Transverse colon (tissue), 4 donors: ENCODE measurements at regions not wholly inside any gene's neighbourhood (a gene's known extent, or its start where the extent isn't known, plus 50 kb on each side); places are given as distances from the start of the nearest gene placed in this dataset.
A peak's percentile ranks its signal among the peaks of the same experiment; 100 is the strongest.
"Not testable (repeated sequence)": the region's sequence is repeated elsewhere in the genome, so short reads cannot be mapped to it uniquely, and the experiment has no call there.

Source experiments
- DNase-seq: peaks from one replicate; pipeline ENCODE4 v3.0.0-alpha.2; 2019
- H3K27ac ChIP-seq, 4 donors: fragments of 200-600 bp; sonication (generic); 2 replicates each; pipeline ENCODE4 v1.5.1; 2016 to 2018; ENCODE audit warnings: inconsistent platforms in 4 of 4
- H3K27me3 ChIP-seq: fragments of 200-600 bp; sonication (generic); 2 replicates; pipeline ENCODE4 v1.5.1; 2017; ENCODE audit warnings: inconsistent platforms
- H3K36me3 ChIP-seq, 4 donors: fragments of 200-600 bp; sonication (generic); 2 replicates each; pipeline ENCODE4 v1.5.1; 2017 to 2019; ENCODE audit warnings: inconsistent platforms in 4 of 4
- H3K4me1 ChIP-seq, 4 donors: fragments of 200-600 bp; sonication (generic); 2 replicates each; pipeline ENCODE4 v1.5.1; 2017 to 2020; ENCODE audit warnings: inconsistent platforms in 4 of 4
- H3K4me3 ChIP-seq, 4 donors: fragments of 200-600 bp; sonication (generic); 1 replicate in 1 of 4; 2 replicates in 3 of 4; pipeline versions ENCODE4 v1.5.1 to v1.6.1; 2017 to 2019; ENCODE audit warnings: inconsistent platforms in 4 of 4
- H3K9me3 ChIP-seq, 2 donors: fragments of 200-600 bp; sonication (generic); 2 replicates each; pipeline ENCODE4 v1.5.1; 2017 to 2019; ENCODE audit warnings: inconsistent platforms in 2 of 2
- CTCF ChIP-seq, 5 experiments: fragments of 200-600 bp in 3 of 5; fragments of 450-650 bp in 2 of 5; sonication (generic) in 3 of 5; IDR thresholded peaks; 1 replicate in 2 of 5; 2 replicates in 3 of 5; pipeline ENCODE4 v1.5.1; 2016 to 2017; ENCODE audit warnings: antibody characterized with exemption in 5 of 5, inconsistent platforms in 3 of 5, mild to moderate bottlenecking in 2 of 5, moderate library complexity in 1 of 5
- EP300 ChIP-seq: sonication (generic); formaldehyde crosslinking; IDR thresholded peaks from one replicate; pipeline ENCODE4 v1.6.1; 2017; ENCODE audit warnings: antibody characterized with exemption, low read depth
- POLR2A ChIP-seq: fragments of 450-650 bp; IDR thresholded peaks from one replicate; pipeline ENCODE4 v1.6.1; 2016; ENCODE audit warnings: antibody characterized with exemption, mild to moderate bottlenecking, moderate library complexity
- POLR2AphosphoS5 ChIP-seq, 3 donors: sonication (generic); formaldehyde crosslinking; IDR thresholded peaks; one replicate each; pipeline ENCODE4 v1.6.1; 2016; ENCODE audit warnings: antibody characterized with exemption in 3 of 3
- WGBS, 2 donors: methylation state at CpG; one replicate each; pipeline ENCODE4 v1.1.5; 2018; ENCODE audit warnings: low coverage in 1 of 2; 5-methylcytosine and 5-hydroxymethylcytosine counted together
- in situ Hi-C, 4 donors: fragments of 200-750 bp; cut with MboI; loops; one replicate each; pipeline versions ENCODE4 v1.15.0 to v1.15.1; 2017; ENCODE audit warnings: low sequenced_read_pairs in 3 of 4, low pct_ligation_motif_present in 1 of 4, low pct_unique_long_range_greater_than_20kb in 1 of 4
- intact Hi-C: fragments of 100-400 bp; cut with DNase I; formaldehyde crosslinking; loops from one replicate; pipeline ENCODE4 v1.15.1; 2023; ENCODE audit warnings: low total_unique reads

- H3K36me3 ChIP-seq, result no peaks in the 10 kb centered on the region
- intact Hi-C loops, result no loop called here
- WGBS, 2 donors, result 85% methylated on average over 3 of the region's 3 CpGs; no CpG with 5 or more reads in 1 of the 2 donors
- no peak overlapping the region for H3K4me3 ChIP-seq
- DNase-seq, result no peak
- TF ChIP-seq CTCF (IDR thresholded peaks at IDR 0.05) (no peak), POLR2AphosphoS5 (IDR thresholded peaks at IDR 0.05) (no peak), EP300 (no peak), POLR2A (no peak)
- no peaks in the 10 kb centered on the region for H3K4me1 ChIP-seq
- no peak overlapping the region for H3K27ac ChIP-seq
- H3K9me3 ChIP-seq, result no peaks in the 10 kb centered on the region
- no peaks in the 10 kb centered on the region for H3K27me3 ChIP-seq
- in situ Hi-C loops, result no loop called here
Measured at GRCh38 chr4:169841776-169842175, 84.0 kb upstream of the HPF1 start.

- TF ChIP-seq CTCF (IDR thresholded peaks at IDR 0.05), result no peak
- TF ChIP-seq POLR2AphosphoS5 (IDR thresholded peaks at IDR 0.05), result no peak
- TF ChIP-seq EP300, result no peak
- TF ChIP-seq POLR2A, result no peak
- Histone ChIP-seq H3K27ac (no peak overlapping the region), H3K27me3 (no peaks in the 10 kb centered on the region), H3K4me1 (no peaks in the 10 kb centered on the region), H3K4me3 (no peak overlapping the region), H3K36me3 (no peaks in the 10 kb centered on the region), H3K9me3 (no peaks in the 10 kb centered on the region)
- 69 to 80% methylated on average over 1 to 3 of the region's 3 CpGs for WGBS, 2 donors
- intact Hi-C loops (no loop called here), in situ Hi-C loops (no loop called here)
- DNase-seq, result no peak
Measured at GRCh38 chr4:169840554-169840953, 82.8 kb upstream of the HPF1 start.

- WGBS, 2 donors, result 94% methylated on average over 24 of the region's 29 CpGs; no CpG with 5 or more reads in 1 of the 2 donors
- H3K4me1 ChIP-seq, intact Hi-C loops, H3K4me3 ChIP-seq, H3K9me3 ChIP-seq, H3K36me3 ChIP-seq, H3K27ac ChIP-seq, DNase-seq, in situ Hi-C loops, H3K27me3 ChIP-seq: not testable (repeated sequence)
Measured at GRCh38 chr4:169828329-169828728, 70.6 kb upstream of the HPF1 start.

GRCh38 chr4:169826634-169827187, 69.0 kb upstream of the HPF1 start:
- H3K36me3 ChIP-seq, result no peaks in the 10 kb centered on the region
- intact Hi-C loops, result no loop called here
- in situ Hi-C loops, result no loop called here
- TF ChIP-seq POLR2A, result no peak
- no peak for TF ChIP-seq EP300
- TF ChIP-seq POLR2AphosphoS5 (IDR thresholded peaks at IDR 0.05), result no peak
- TF ChIP-seq CTCF (IDR thresholded peaks at IDR 0.05), result no peak
- H3K27me3 ChIP-seq, result no peaks in the 10 kb centered on the region
- H3K27ac ChIP-seq, result no peak overlapping the region
- no peak overlapping the region for H3K4me3 ChIP-seq
- WGBS, 2 donors, result 59 to 100% methylated on average over 1 to 6 of the region's 6 CpGs
- no peak for DNase-seq
- H3K4me1 ChIP-seq, result no peaks in the 10 kb centered on the region
- H3K9me3 ChIP-seq, result no peaks in the 10 kb centered on the region

DNA sequence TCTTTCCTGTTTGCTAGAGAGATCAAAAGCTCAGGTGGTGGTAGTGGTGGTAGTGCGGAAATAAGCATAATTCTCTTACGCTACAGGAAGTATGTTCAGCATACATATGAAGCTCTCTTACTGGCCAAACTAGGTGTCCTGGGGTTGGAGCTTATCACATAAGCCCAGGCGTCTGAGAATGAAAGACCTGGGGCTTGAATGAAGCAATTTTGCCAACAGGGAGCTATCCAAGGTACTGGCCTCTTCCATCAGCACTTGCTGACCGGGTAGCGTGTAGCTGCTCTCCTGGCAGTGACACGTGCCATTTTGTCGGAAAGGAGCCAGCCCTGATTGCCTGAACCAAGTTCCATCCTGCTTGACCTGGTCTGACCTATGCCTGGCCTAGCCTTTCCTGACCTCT, 65.9 kb upstream of the HPF1 start:
- 36 to 67% methylated on average over 3 to 7 of the region's 7 CpGs for WGBS, 2 donors
- Histone ChIP-seq H3K9me3 (no peaks in the 10 kb centered on the region), H3K4me1 (no peaks in the 10 kb centered on the region), H3K27ac (no peak overlapping the region), H3K4me3 (no peak overlapping the region), H3K36me3 (no peaks in the 10 kb centered on the region), H3K27me3 (no peaks in the 10 kb centered on the region)
- in situ Hi-C loops, result no loop called here
- intact Hi-C loops, result no loop called here
- peak; percentile 13 for DNase-seq
- no peak for TF ChIP-seq EP300
- TF ChIP-seq CTCF (IDR thresholded peaks at IDR 0.05), result no peak
- no peak for TF ChIP-seq POLR2AphosphoS5 (IDR thresholded peaks at IDR 0.05)
- TF ChIP-seq POLR2A, result no peak
